GM23338 (cell line): ENCODE measurements at regions not wholly inside any gene's neighbourhood (a gene's known extent, or its start where the extent isn't known, plus 50 kb on each side); places are given as distances from the start of the nearest gene placed in this dataset.

Source experiments
- CREB1 ChIP-seq: fragments of 250-450 bp; sonication (Bioruptor Pico); IDR thresholded peaks from 2 replicates; pipeline ENCODE4 v1.5.0; 2020; ENCODE audit warnings: low read depth, mild to moderate bottlenecking, moderate library complexity
- ETS1 ChIP-seq: IDR thresholded peaks from 2 replicates; pipeline ENCODE4 v1.6.1; 2016; ENCODE audit warnings: antibody characterized with exemption
- EZH2 ChIP-seq: fragments of 200-600 bp; sonication (generic); IDR thresholded peaks from one replicate; pipeline ENCODE4 v1.8.0; 2017; ENCODE audit warnings: antibody characterized with exemption, mild to moderate bottlenecking, low read depth; ENCODE audit not compliant: unreplicated experiment
- EZH2phosphoT487 ChIP-seq: fragments of 200-600 bp; sonication (generic); IDR thresholded peaks from one replicate; pipeline ENCODE4 v1.8.1; 2018; ENCODE audit warnings: antibody characterized with exemption; ENCODE audit not compliant: unreplicated experiment
- JUNB ChIP-seq: IDR thresholded peaks from one replicate; pipeline ENCODE4 v1.6.1; 2016; ENCODE audit warnings: antibody characterized with exemption; ENCODE audit not compliant: unreplicated experiment
- NANOG ChIP-seq: IDR thresholded peaks from 2 replicates; pipeline ENCODE4 v1.6.1; 2016; ENCODE audit warnings: antibody characterized with exemption, borderline replicate concordance
- POLR2AphosphoS5 ChIP-seq: IDR thresholded peaks from 2 replicates; pipeline ENCODE4 v1.6.1; 2016; ENCODE audit warnings: antibody characterized with exemption, low read depth
- STAT1 ChIP-seq: IDR thresholded peaks from one replicate; pipeline ENCODE4 v1.6.1; 2016; ENCODE audit warnings: antibody characterized with exemption; ENCODE audit not compliant: unreplicated experiment
- ZNF114 ChIP-seq: fragments of 250-450 bp; sonication (Bioruptor Pico); IDR thresholded peaks from 2 replicates; pipeline ENCODE4 v1.5.0; 2020; ENCODE audit warnings: mild to moderate bottlenecking, moderate library complexity
- ZNF331 ChIP-seq: fragments of 250-450 bp; sonication (Bioruptor Pico); IDR thresholded peaks from 2 replicates; pipeline ENCODE4 v1.5.0; 2020; ENCODE audit warnings: low read depth, mild to moderate bottlenecking, moderate library complexity
- ZNF462 ChIP-seq: fragments of 250-450 bp; sonication (Bioruptor Pico); IDR thresholded peaks from 2 replicates; pipeline ENCODE4 v1.5.0; 2020; ENCODE audit warnings: mild to moderate bottlenecking, moderate library complexity
- TF ChIP-seq, protein P1 (sequence below), 2 experiments: fragments of 200-600 bp in 1 of 2; sonication (generic) in 1 of 2; conservative IDR thresholded peaks; 2 replicates each; pipeline versions ENCODE4 v1.5.1 to v1.6.1; 2016 to 2017; ENCODE audit warnings: antibody characterized with exemption in 2 of 2, low read depth in 2 of 2, mild to moderate bottlenecking in 2 of 2, moderate library complexity in 1 of 2
- TF ChIP-seq, protein P2 (sequence below): IDR thresholded peaks from one replicate; pipeline ENCODE4 v1.6.1; 2018; ENCODE audit warnings: antibody characterized with exemption; ENCODE audit not compliant: unreplicated experiment

- TF ChIP-seq POLR2AphosphoS5 = no peak
- TF ChIP-seq, protein P1, sequence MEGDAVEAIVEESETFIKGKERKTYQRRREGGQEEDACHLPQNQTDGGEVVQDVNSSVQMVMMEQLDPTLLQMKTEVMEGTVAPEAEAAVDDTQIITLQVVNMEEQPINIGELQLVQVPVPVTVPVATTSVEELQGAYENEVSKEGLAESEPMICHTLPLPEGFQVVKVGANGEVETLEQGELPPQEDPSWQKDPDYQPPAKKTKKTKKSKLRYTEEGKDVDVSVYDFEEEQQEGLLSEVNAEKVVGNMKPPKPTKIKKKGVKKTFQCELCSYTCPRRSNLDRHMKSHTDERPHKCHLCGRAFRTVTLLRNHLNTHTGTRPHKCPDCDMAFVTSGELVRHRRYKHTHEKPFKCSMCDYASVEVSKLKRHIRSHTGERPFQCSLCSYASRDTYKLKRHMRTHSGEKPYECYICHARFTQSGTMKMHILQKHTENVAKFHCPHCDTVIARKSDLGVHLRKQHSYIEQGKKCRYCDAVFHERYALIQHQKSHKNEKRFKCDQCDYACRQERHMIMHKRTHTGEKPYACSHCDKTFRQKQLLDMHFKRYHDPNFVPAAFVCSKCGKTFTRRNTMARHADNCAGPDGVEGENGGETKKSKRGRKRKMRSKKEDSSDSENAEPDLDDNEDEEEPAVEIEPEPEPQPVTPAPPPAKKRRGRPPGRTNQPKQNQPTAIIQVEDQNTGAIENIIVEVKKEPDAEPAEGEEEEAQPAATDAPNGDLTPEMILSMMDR (conservative IDR thresholded peaks at IDR 0.05; ENCODE audit: low read depth in 2 of 2) = no peak
- TF ChIP-seq ETS1 = no peak
- TF ChIP-seq EZH2 = no peak
- TF ChIP-seq EZH2phosphoT487 = no peak
- TF ChIP-seq ZNF331 = no peak
- TF ChIP-seq, protein P2, sequence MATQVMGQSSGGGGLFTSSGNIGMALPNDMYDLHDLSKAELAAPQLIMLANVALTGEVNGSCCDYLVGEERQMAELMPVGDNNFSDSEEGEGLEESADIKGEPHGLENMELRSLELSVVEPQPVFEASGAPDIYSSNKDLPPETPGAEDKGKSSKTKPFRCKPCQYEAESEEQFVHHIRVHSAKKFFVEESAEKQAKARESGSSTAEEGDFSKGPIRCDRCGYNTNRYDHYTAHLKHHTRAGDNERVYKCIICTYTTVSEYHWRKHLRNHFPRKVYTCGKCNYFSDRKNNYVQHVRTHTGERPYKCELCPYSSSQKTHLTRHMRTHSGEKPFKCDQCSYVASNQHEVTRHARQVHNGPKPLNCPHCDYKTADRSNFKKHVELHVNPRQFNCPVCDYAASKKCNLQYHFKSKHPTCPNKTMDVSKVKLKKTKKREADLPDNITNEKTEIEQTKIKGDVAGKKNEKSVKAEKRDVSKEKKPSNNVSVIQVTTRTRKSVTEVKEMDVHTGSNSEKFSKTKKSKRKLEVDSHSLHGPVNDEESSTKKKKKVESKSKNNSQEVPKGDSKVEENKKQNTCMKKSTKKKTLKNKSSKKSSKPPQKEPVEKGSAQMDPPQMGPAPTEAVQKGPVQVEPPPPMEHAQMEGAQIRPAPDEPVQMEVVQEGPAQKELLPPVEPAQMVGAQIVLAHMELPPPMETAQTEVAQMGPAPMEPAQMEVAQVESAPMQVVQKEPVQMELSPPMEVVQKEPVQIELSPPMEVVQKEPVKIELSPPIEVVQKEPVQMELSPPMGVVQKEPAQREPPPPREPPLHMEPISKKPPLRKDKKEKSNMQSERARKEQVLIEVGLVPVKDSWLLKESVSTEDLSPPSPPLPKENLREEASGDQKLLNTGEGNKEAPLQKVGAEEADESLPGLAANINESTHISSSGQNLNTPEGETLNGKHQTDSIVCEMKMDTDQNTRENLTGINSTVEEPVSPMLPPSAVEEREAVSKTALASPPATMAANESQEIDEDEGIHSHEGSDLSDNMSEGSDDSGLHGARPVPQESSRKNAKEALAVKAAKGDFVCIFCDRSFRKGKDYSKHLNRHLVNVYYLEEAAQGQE = no peak
- no peak for TF ChIP-seq CREB1
- no peak for TF ChIP-seq NANOG
- TF ChIP-seq JUNB = no peak
- no peak for TF ChIP-seq ZNF114 (CRISPR knock-in tag)
- no peak for TF ChIP-seq ZNF462 (CRISPR knock-in tag)
- TF ChIP-seq STAT1 = no peak
Observed at GRCh38 chr9:93899609-93900435, 55.3 kb downstream of the BARX1 start.
